HEK293T (cell line): ENCODE measurements at regions not wholly inside any gene's neighbourhood (a gene's known extent, or its start where the extent isn't known, plus 50 kb on each side); places are given as distances from the start of the nearest gene placed in this dataset.

Source experiments
- FOXM1 ChIP-seq: fragments of 450-650 bp; IDR thresholded peaks from 2 replicates; pipeline ENCODE4 v1.6.1; 2017; ENCODE audit warnings: mild to moderate bottlenecking, borderline replicate concordance
- HDGF ChIP-seq: fragments of 450-650 bp; IDR thresholded peaks from 2 replicates; pipeline ENCODE4 v1.6.1; 2017; ENCODE audit warnings: antibody characterized with exemption, borderline replicate concordance
- SP1 ChIP-seq: fragments of 450-650 bp; IDR thresholded peaks from 2 replicates; pipeline ENCODE4 v1.6.1; 2017

DNA sequence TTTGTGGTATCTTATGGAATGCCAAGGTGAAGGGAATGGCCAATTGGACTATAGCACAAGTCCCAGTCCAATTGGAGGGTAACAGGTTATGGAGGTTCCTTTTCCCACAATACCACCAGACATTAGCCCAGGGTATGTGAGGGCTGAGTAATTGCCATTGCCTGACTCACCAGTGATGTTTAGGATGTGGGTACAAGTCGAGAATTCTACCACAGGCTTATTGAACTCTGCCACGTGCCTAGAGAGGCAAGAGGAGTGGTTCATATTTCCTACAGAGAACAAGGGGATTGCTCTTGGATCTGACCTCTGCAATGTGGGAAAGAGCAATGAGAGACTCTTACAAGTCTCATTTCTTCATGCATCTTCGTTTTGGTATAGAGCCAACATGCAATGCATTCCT lies 85.0 kb upstream of the XCR1 start:
- TF ChIP-seq FOXM1 = no peak
- no peak for TF ChIP-seq SP1
- no peak for TF ChIP-seq HDGF
